WERI-Rb-1 (cell line): ENCODE measurements at regions not wholly inside any gene's neighbourhood (a gene's known extent, or its start where the extent isn't known, plus 50 kb on each side); places are given as distances from the start of the nearest gene placed in this dataset.

Experiments used
- DNase-seq: peaks from one replicate; pipeline ENCODE4 v3.0.0-alpha.2; 2020
- H3K27ac ChIP-seq: fragments of 250-450 bp; sonication (Bioruptor Pico); 2 replicates; pipeline ENCODE4 v1.5.1; 2020; ENCODE audit warnings: mild to moderate bottlenecking, moderate library complexity
- H3K27me3 ChIP-seq: fragments of 250-450 bp; sonication (Bioruptor Pico); 2 replicates; pipeline ENCODE4 v1.5.1; 2021; ENCODE audit warnings: mild to moderate bottlenecking, low read depth, moderate library complexity; ENCODE audit not compliant: insufficient read depth, severe bottlenecking
- H3K36me3 ChIP-seq: fragments of 250-450 bp; sonication (Bioruptor Pico); 2 replicates; pipeline ENCODE4 v1.5.1; 2020; ENCODE audit warnings: mild to moderate bottlenecking, moderate library complexity
- H3K4me3 ChIP-seq: 2 replicates; pipeline ENCODE4 v1.5.1; 2011; ENCODE audit warnings: low read depth, mild to moderate bottlenecking, control low read depth, low read length
- H3K9me3 ChIP-seq: fragments of 250-450 bp; sonication (Bioruptor Pico); 2 replicates; pipeline ENCODE4 v1.5.1; 2021; ENCODE audit warnings: mild to moderate bottlenecking, moderate library complexity; ENCODE audit not compliant: severe bottlenecking
- CTCF ChIP-seq: IDR thresholded peaks from 2 replicates; pipeline ENCODE4 v1.5.1; 2011; ENCODE audit warnings: low read depth, mild to moderate bottlenecking, control low read depth, inconsistent platforms, low read length

DNA sequence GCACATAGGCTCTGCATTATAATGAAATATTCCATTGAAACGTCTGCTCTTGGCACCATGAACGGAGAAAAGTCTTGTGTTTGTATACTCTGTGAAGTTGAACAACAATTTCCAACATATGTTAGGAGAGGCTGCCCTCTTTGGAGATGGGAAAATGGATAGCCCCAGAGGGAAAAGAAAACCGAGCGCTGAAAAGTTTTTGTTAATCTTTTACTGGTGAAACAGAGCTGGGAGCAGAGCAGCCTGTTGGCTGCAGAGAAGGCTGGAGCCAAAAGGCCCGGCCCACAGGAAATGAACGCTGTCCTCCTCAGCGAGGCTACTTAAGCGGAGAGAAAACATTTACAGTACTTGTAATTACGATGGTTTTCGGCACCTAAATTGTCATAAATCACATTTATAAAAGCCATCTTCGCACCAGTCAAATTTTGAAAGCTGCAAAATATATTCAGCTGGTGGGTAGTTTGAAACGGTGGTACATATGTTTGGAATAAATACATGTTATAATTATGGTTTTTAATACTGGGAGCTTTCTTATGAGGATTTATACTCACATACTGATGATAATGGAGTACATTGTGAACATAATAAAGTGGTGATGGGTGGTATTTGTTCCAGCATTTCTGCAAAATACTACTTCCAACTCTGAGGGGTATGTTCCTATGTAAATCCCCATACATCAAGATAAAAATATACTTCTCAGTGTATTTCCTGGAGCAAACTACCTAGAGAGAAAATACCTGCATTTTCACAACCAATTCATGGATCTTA is 129.6 kb upstream of the CNTLN start:
- Histone ChIP-seq H3K9me3 (no peaks in the 10 kb centered on the region), H3K27ac (no peak overlapping the region), H3K4me3 (no peak overlapping the region), H3K36me3 (no peaks in the 10 kb centered on the region), H3K27me3 (no peaks in the 10 kb centered on the region)
- no peak for DNase-seq
- TF ChIP-seq CTCF, result no peak

GRCh38 chr9:17004500-17004899 is 130.3 kb upstream of the CNTLN start:
- TF ChIP-seq CTCF, result no peak
- H3K27ac ChIP-seq, result no peak overlapping the region
- H3K9me3 ChIP-seq, result no peaks in the 10 kb centered on the region
- H3K36me3 ChIP-seq, result no peaks in the 10 kb centered on the region
- no peak for DNase-seq
- H3K4me3 ChIP-seq, result no peak overlapping the region
- no peaks in the 10 kb centered on the region for H3K27me3 ChIP-seq

DNA sequence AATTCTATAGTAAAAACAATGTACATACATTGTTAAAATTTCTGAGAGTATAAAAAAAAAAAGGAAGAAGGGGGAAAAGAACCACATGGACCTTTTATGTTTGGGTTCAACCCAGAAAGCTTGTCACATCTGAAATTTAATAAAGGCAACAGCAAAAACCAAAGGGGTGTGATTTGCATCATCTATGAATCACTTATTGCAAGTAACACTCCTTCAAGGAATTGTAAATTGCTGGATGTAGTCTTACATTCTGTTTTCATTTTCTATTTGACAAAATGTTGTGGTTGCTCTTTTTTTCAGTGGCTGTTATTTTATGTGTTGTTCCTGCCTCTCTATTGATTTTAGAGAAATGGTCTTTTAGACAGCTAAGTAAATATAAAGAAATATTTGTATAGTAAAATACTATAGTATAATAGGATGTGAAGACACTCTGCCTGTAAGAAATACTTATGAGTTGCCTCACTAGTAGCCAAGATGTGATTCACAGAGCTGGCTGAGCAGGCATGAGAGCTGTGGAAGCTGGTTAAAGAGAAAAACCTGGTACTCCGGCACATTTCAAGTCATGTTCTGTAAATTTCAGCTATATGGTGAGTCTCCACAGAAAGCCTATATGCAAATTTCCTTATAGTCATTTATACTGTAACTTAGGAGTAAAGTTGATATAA is 131.1 kb upstream of the CNTLN start:
- H3K27me3 ChIP-seq, result no peaks in the 10 kb centered on the region
- no peak for TF ChIP-seq CTCF
- DNase-seq, result no peak
- no peak overlapping the region for H3K27ac ChIP-seq
- no peaks in the 10 kb centered on the region for H3K36me3 ChIP-seq
- H3K4me3 ChIP-seq, result no peak overlapping the region
- no peaks in the 10 kb centered on the region for H3K9me3 ChIP-seq

- H3K27me3 ChIP-seq, result no peaks in the 10 kb centered on the region
- H3K36me3 ChIP-seq, result no peaks in the 10 kb centered on the region
- no peak overlapping the region for H3K27ac ChIP-seq
- H3K9me3 ChIP-seq, result no peaks in the 10 kb centered on the region
- TF ChIP-seq CTCF, result no peak
- DNase-seq, result no peak
- no peak overlapping the region for H3K4me3 ChIP-seq
These were observed 126.5 kb upstream of the BNC2 start for GRCh38 chr9:16996901-16997491.

DNA sequence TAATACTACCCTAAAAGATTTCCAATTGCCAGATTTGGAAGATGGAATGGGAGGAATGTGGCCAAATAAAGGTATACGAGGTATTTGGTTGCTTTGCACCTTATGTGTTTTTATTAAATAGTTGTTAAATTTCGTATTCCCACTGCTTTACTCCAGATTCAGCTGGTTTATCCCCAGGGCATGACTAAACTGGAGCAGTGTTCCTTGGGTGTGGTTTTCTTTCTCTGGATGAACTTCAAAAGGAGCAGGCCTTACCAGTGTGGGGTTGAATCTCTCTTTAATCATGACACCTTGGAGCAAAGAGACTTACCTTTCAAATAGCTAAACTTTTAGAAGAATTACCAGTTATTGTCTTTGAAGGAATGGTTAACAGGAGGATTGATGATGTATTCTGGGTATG is 121.7 kb upstream of the BNC2 start:
- H3K36me3 ChIP-seq, result no peaks in the 10 kb centered on the region
- no peaks in the 10 kb centered on the region for H3K9me3 ChIP-seq
- H3K4me3 ChIP-seq, result no peak overlapping the region
- H3K27ac ChIP-seq, result no peak overlapping the region
- DNase-seq, result no peak
- no peak for TF ChIP-seq CTCF
- no peaks in the 10 kb centered on the region for H3K27me3 ChIP-seq
